Endothelial cell of umbilical vein (primary cell): ENCODE measurements at regions not wholly inside any gene's neighbourhood (a gene's known extent, or its start where the extent isn't known, plus 50 kb on each side); places are given as distances from the start of the nearest gene placed in this dataset.

ENCODE experiments used
- BruUV-seq: library from RNA; stranded (reverse); fragments of 400-500 nt; replicated peaks from 2 replicates; lab custom pipeline; 2021; lab: Mats Ljungman, UMichigan
- CTCF ChIA-PET: fragments of 300-600, 350-600 bp; sonication (Branson Sonifier 250); formaldehyde crosslinking; loops from one replicate; lab custom pipeline; 2021; ENCODE audit warnings: antibody characterized with exemption, inconsistent platforms; lab: Charles Lee
- POLR2A ChIA-PET: fragments of 300-600, 350-600 bp; sonication (Branson Sonifier 250); formaldehyde crosslinking; loops from one replicate; lab custom pipeline; 2021; ENCODE audit warnings: antibody characterized with exemption, inconsistent platforms; lab: Charles Lee
- DNase-seq: peaks from one replicate; pipeline ENCODE4 v3.0.0-alpha.2; 2011; ENCODE audit warnings: low read depth, low spot score
- FAIRE-seq: peaks from 2 replicates; lab custom pipeline; 2011; peaks lifted over from hg19 to GRCh38; lab: Jason Lieb, UNC
- H2AFZ ChIP-seq: 2 replicates; pipeline ENCODE4 v1.6.0; 2012; ENCODE audit warnings: low read depth, low read length, control low read depth, inconsistent platforms
- H3K27ac ChIP-seq: 2 replicates; pipeline ENCODE4 v1.5.1; 2011; ENCODE audit warnings: low read depth, mild to moderate bottlenecking, control low read depth, low read length, moderate library complexity; ENCODE audit not compliant: insufficient read depth
- H3K27me3 ChIP-seq, 2 experiments: 2 replicates each; pipeline versions ENCODE4 v1.6.0 to v1.6.1; 2011; ENCODE audit warnings: low read length in 2 of 2, mixed read lengths in 1 of 2; ENCODE audit not compliant: control insufficient read depth in 2 of 2, insufficient read depth in 2 of 2
- H3K36me3 ChIP-seq, 2 experiments: 2 replicates in 1 of 2; 3 replicates in 1 of 2; pipeline ENCODE4 v1.5.1; 2011; ENCODE audit warnings: low read length in 2 of 2, mild to moderate bottlenecking in 1 of 2, moderate library complexity in 1 of 2; ENCODE audit not compliant: control insufficient read depth in 2 of 2, insufficient read depth in 2 of 2; ENCODE audit errors: extremely low read depth in 1 of 2
- H3K4me1 ChIP-seq: 3 replicates; pipeline ENCODE4 v1.5.1; 2011; ENCODE audit warnings: mild to moderate bottlenecking, low read length; ENCODE audit not compliant: control insufficient read depth, insufficient read depth; ENCODE audit errors: extremely low read depth
- H3K4me2 ChIP-seq: 2 replicates; pipeline ENCODE4 v1.6.1; 2011; ENCODE audit warnings: low read length, control low read depth, mixed read lengths; ENCODE audit not compliant: insufficient read depth
- H3K4me3 ChIP-seq, 3 experiments: fragments of 200-600 bp in 1 of 3; sonication (generic), shearing (Covaris generic) in 1 of 3; replicated peaks in 1 of 3; 2 replicates each; pipeline ENCODE4 v1.5.1; 2011 to 2016; ENCODE audit warnings: control low read depth in 3 of 3, low read length in 3 of 3, mild to moderate bottlenecking in 2 of 3, inconsistent platforms in 1 of 3, low read depth in 1 of 3, moderate library complexity in 1 of 3; ENCODE audit not compliant: insufficient read depth in 1 of 3
- H3K79me2 ChIP-seq: 2 replicates; pipeline ENCODE4 v1.6.0; 2012; ENCODE audit warnings: low read length, inconsistent platforms; ENCODE audit not compliant: control insufficient read depth, insufficient read depth
- H3K9ac ChIP-seq: replicated peaks from 2 replicates; pipeline ENCODE3; 2011; ENCODE audit warnings: low read length, control low read depth; ENCODE audit not compliant: insufficient read depth; ENCODE audit errors: extremely low read depth
- H3K9me1 ChIP-seq: replicated peaks from 3 replicates; pipeline ENCODE4 v1.6.0; 2011; ENCODE audit warnings: mild to moderate bottlenecking, low read length; ENCODE audit not compliant: control insufficient read depth, insufficient read depth; ENCODE audit errors: extremely low read depth
- H3K9me3 ChIP-seq: replicated peaks from 2 replicates; pipeline ENCODE4 v1.5.1; 2012; ENCODE audit warnings: low read length, inconsistent platforms; ENCODE audit not compliant: control insufficient read depth, insufficient read depth
- H4K20me1 ChIP-seq: replicated peaks from 2 replicates; pipeline ENCODE3; 2011; ENCODE audit warnings: mild to moderate bottlenecking, low read length; ENCODE audit not compliant: control insufficient read depth, insufficient read depth; ENCODE audit errors: extremely low read depth
- CTCF ChIP-seq, 2 donors: IDR thresholded peaks; 1 replicate in 1 of 2; 2 replicates in 1 of 2; pipeline ENCODE4 v1.5.1; 2011; ENCODE audit warnings: low read length in 2 of 2, mild to moderate bottlenecking in 2 of 2, moderate library complexity in 2 of 2, control low read depth in 1 of 2, inconsistent platforms in 1 of 2, low read depth in 1 of 2; ENCODE audit not compliant: insufficient read depth in 1 of 2; ENCODE audit errors: extremely low read depth in 1 of 2
- FOS ChIP-seq: IDR thresholded peaks from 2 replicates; pipeline ENCODE4 v1.6.1; 2011; ENCODE audit warnings: mild to moderate bottlenecking, low read length, moderate library complexity, borderline replicate concordance; ENCODE audit not compliant: insufficient read depth
- GATA2 ChIP-seq: IDR thresholded peaks from 2 replicates; pipeline ENCODE4 v1.7.0; 2011; ENCODE audit warnings: low read depth, mild to moderate bottlenecking, moderate library complexity, mixed read lengths, low read length; ENCODE audit not compliant: insufficient read length, insufficient read depth
- JUN ChIP-seq: IDR thresholded peaks from 2 replicates; pipeline ENCODE4 v1.6.1; 2011; ENCODE audit warnings: borderline replicate concordance, low read depth; ENCODE audit not compliant: insufficient read length, insufficient read depth
- MAX ChIP-seq: IDR thresholded peaks from 2 replicates; pipeline ENCODE4 v1.6.1; 2011; ENCODE audit not compliant: insufficient read depth, insufficient read length
- POLR2A ChIP-seq: IDR thresholded peaks from 2 replicates; pipeline ENCODE4 v1.6.1; 2012; ENCODE audit warnings: low read depth, mild to moderate bottlenecking, control low read depth, low read length
- POLR2AphosphoS5 ChIP-seq: IDR thresholded peaks from 2 replicates; pipeline ENCODE4 v1.6.1; 2012; ENCODE audit warnings: low read depth, mild to moderate bottlenecking, control low read depth, low read length, moderate library complexity; ENCODE audit not compliant: insufficient read depth
- dilution Hi-C: fragments of 300-500 bp; cut with MboI; formaldehyde crosslinking; loops from one replicate; pipeline ENCODE4 v1.15.0; 2019; ENCODE audit warnings: low sequenced_read_pairs; ENCODE audit not compliant: extremely low pct_ligation_motif_present
- intact Hi-C: fragments of 100-400 bp; cut with micrococcal nuclease; formaldehyde crosslinking; loops from one replicate; pipeline ENCODE4 v1.10.0; 2022

DNA sequence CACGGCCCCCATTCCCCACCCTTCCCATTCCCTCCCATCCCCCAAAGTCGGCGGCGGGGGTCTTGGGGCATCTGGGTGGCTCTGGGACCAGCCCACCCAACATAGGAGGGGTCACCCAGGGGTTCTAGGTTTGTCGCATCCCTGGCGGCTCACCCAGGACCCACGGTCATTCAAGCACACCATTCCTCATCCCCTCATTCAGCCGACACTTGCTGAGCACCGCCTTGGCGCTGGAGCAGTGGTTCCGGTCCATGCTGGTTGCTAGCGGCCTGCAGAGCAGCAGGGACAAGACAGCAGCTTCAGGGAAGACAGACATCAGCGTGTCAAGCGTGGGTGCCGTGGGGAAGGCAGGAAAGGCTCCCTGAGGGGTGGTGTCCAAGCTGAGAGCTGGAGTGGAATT is 50.5 kb upstream of the OTOS start:
- BruUV-seq = no TSS peak
- H3K4me1 ChIP-seq = no peaks in the 10 kb centered on the region
- H3K27ac ChIP-seq = no peak overlapping the region
- dilution Hi-C loops (no loop called here), intact Hi-C loops (no loop called here)
- no peaks in the 10 kb centered on the region for H3K9me1 ChIP-seq
- H3K79me2 ChIP-seq = no peaks in the 10 kb centered on the region
- H3K4me3 ChIP-seq = no peak overlapping the region
- ChIA-PET POLR2A (no interaction called here), CTCF (no interaction called here)
- no peak overlapping the region for H3K9ac ChIP-seq
- no peak overlapping the region for H3K4me2 ChIP-seq
- H2AFZ ChIP-seq = no peak overlapping the region
- FAIRE-seq = no peak
- H3K9me3 ChIP-seq = no peaks in the 10 kb centered on the region
- H3K27me3 ChIP-seq = no peaks in the 10 kb centered on the region
- H4K20me1 ChIP-seq = no peaks in the 10 kb centered on the region
- TF ChIP-seq JUN = no peak
- TF ChIP-seq MAX = no peak
- TF ChIP-seq GATA2 = no peak
- TF ChIP-seq POLR2AphosphoS5 = no peak
- TF ChIP-seq CTCF (IDR thresholded peaks at IDR 0.05; ENCODE audit: extremely low read depth in 1 of 2, insufficient read depth in 1 of 2, low read depth in 1 of 2, low read length in 2 of 2) = no peak
- TF ChIP-seq FOS = no peak
- TF ChIP-seq POLR2A = no peak
- H3K36me3 ChIP-seq = no peaks in the 10 kb centered on the region
- no peak for DNase-seq
